ENCODE measurements at regions not wholly inside any gene's neighbourhood (a gene's known extent, or its start where the extent isn't known, plus 50 kb on each side); places are given as distances from the start of the nearest gene placed in this dataset.

- H3K4me3 Mint-ChIP-seq, result no peak overlapping the region
- H3K27ac Mint-ChIP-seq, result no peak overlapping the region
- no peaks in the 10 kb centered on the region for H3K4me1 Mint-ChIP-seq
- no peak for TF ChIP-seq CTCF (IDR thresholded peaks at IDR 0.05)
- no peaks in the 10 kb centered on the region for H3K27me3 Mint-ChIP-seq (ENCODE audit: low read depth, poor library complexity)
- no peaks in the 10 kb centered on the region for H3K9me3 Mint-ChIP-seq
- DNase-seq, result no peak
- no peaks in the 10 kb centered on the region for H3K36me3 Mint-ChIP-seq (ENCODE audit: low read depth)
Measured at GRCh38 chr21:21712748-21713520, 714.7 kb downstream of the NCAM2 start.

GRCh38 chr21:21713651-21714180, 715.5 kb downstream of the NCAM2 start:
- no peaks in the 10 kb centered on the region for H3K9me3 Mint-ChIP-seq
- TF ChIP-seq CTCF (IDR thresholded peaks at IDR 0.05), result no peak
- H3K4me1 Mint-ChIP-seq, result no peaks in the 10 kb centered on the region
- no peaks in the 10 kb centered on the region for H3K27me3 Mint-ChIP-seq (ENCODE audit: low read depth, poor library complexity)
- no peaks in the 10 kb centered on the region for H3K36me3 Mint-ChIP-seq (ENCODE audit: low read depth)
- H3K4me3 Mint-ChIP-seq, result no peak overlapping the region
- DNase-seq, result no peak
- H3K27ac Mint-ChIP-seq, result no peak overlapping the region

- H3K27me3 Mint-ChIP-seq (ENCODE audit: low read depth, poor library complexity), result no peaks in the 10 kb centered on the region
- no peak overlapping the region for H3K4me3 Mint-ChIP-seq
- TF ChIP-seq CTCF (IDR thresholded peaks at IDR 0.05), result no peak
- no peaks in the 10 kb centered on the region for H3K4me1 Mint-ChIP-seq
- no peak overlapping the region for H3K27ac Mint-ChIP-seq
- no peaks in the 10 kb centered on the region for H3K36me3 Mint-ChIP-seq (ENCODE audit: low read depth)
- no peak for DNase-seq
- no peaks in the 10 kb centered on the region for H3K9me3 Mint-ChIP-seq
Measured at GRCh38 chr21:21714426-21714825, 716.2 kb downstream of the NCAM2 start.

GRCh38 chr21:21715266-21715969, 717.2 kb downstream of the NCAM2 start:
- Mint-ChIP-seq H3K27me3 (ENCODE audit: low read depth, poor library complexity) (no peaks in the 10 kb centered on the region), H3K4me3 (no peak overlapping the region), H3K27ac (no peak overlapping the region), H3K9me3 (no peaks in the 10 kb centered on the region), H3K4me1 (no peaks in the 10 kb centered on the region), H3K36me3 (ENCODE audit: low read depth) (no peaks in the 10 kb centered on the region)
- no peak for DNase-seq
- TF ChIP-seq CTCF (IDR thresholded peaks at IDR 0.05), result no peak

GRCh38 chr21:21722731-21723130, 724.5 kb downstream of the NCAM2 start:
- no peak overlapping the region for H3K4me3 Mint-ChIP-seq
- no peaks in the 10 kb centered on the region for H3K4me1 Mint-ChIP-seq
- H3K27ac Mint-ChIP-seq, result no peak overlapping the region
- no peak for DNase-seq
- no peak for TF ChIP-seq CTCF (IDR thresholded peaks at IDR 0.05)
- no peaks in the 10 kb centered on the region for H3K36me3 Mint-ChIP-seq (ENCODE audit: low read depth)
- no peaks in the 10 kb centered on the region for H3K9me3 Mint-ChIP-seq
- no peaks in the 10 kb centered on the region for H3K27me3 Mint-ChIP-seq (ENCODE audit: low read depth, poor library complexity)

Data from nephron progenitor cell (in vitro differentiated cells).